HCEC 1CT (cell line): ENCODE measurements at regions not wholly inside any gene's neighbourhood (a gene's known extent, or its start where the extent isn't known, plus 50 kb on each side); places are given as distances from the start of the nearest gene placed in this dataset.
A peak's percentile ranks its signal among the peaks of the same experiment; 100 is the strongest.

ENCODE experiments used
- DNase-seq: peaks from one replicate; pipeline ENCODE4 v3.0.0-alpha.2; 2017

DNA sequence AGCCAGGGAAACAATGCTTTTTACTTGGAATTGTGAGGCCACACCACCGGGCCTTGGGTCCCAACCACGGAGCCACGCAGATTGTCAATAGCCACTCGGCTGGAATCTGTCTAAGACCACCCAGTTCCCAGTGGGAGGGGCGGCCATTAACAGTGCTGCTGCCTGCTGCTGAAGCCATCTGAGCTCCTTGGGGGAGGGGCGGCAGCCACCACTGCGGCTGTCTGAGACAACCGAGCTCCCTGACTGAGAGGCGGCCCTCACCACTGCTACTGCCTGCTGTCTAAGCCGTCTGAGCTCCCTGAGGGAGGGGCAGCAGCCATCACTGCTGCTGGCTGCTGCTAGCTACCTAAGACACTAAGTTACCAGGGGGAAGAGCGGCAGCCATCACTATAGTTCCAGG lies 64.3 kb downstream of the DMRTA2 start:
- DNase-seq, result no peak

DNA sequence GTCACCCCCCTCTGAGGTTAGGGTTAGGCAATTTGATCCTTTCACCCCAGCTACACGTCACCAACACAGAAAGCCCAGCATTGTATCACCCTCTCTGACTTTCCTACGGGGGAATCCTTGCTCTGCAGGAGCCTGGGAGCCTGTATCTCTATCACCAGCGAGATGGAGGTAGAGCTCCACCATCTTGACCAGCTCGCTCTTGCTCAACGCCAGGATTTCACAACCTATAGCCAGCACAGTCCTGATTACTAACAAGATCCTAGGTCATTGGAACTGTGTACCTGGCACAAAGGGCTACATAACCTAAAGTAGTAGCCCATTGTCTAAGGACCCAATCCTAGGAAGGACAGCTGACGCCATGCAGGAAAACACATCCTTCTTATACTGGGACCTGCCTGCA lies 66.1 kb downstream of the DMRTA2 start:
- DNase-seq, result no peak

DNA sequence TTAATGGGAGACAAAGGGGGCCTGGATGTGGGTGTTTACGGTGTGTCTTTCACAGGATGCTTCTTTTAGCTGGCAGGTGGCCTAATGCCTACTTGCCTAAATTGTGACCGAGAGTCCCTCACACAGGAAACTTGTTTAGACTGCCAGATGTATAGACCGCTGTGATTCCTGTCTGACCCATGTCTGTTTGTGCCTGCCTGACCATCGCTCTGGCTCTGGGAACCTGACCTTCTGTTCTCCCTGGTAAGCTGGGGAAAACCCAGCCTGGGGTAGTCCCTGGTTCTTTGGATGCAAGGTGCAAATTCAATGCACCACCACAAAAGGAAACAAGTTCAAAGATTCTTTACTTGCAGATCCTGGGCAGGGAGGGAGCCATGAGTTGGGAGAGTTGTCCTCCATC lies 68.4 kb downstream of the DMRTA2 start:
- DNase-seq, result no peak

DNA sequence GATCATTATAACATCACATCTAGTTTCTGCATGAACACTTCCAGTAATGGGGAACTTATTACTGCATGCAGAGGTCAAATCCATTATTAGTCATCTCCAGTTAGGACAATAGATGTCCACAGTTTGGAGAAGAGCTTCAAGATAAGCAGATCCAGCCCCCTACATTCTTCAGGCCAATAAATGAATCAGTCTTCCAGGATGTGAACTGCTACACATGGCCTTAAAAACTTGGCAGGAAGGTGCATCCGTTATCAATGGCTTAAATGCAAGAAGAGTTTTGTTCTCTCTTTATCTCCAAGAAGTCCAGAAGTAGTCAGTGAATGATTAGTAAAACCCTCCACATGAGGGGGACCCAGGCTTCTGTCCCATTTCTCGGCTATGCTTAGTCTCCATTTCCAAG lies 70.8 kb downstream of the DMRTA2 start:
- no peak for DNase-seq

DNA sequence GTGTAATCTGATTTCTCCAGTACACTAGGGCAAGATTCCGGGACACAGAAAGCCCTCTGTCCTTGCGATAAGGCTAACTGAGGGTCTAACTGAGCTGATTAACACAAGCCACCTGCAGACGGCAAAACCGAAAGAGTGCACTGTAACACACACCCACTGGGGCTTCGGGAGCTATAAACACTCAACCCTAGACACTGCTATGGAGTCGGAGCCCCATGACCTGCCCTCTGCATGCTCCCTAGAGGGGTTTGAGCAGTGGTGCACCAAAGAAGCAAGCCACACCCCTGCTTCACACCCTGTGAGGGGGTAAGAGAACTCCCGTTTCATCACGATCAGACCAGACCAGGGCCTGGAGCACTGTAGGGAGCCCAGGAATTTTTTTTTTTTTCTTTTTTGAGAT lies 72.4 kb downstream of the DMRTA2 start:
- DNase-seq, result no peak

DNA sequence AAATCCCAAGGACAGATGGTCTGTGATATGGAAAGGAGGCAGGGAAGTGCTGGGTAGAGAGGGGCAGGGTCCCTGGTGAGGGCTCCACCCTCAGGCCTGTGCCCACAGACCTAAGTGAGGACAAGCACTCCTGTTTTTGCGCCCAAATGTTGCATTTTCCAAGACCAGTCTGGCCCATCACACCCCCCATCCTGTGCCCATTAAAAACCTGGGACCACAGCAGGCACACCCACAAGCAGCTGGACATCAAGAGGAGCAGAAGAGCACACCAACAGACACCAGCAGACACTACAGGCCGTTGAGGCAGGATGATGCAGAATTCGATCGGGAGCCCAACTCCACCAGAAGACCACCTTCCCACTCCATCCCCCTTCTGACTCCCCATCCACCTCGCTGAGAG lies 72.8 kb downstream of the DMRTA2 start:
- DNase-seq, result no peak

DNA sequence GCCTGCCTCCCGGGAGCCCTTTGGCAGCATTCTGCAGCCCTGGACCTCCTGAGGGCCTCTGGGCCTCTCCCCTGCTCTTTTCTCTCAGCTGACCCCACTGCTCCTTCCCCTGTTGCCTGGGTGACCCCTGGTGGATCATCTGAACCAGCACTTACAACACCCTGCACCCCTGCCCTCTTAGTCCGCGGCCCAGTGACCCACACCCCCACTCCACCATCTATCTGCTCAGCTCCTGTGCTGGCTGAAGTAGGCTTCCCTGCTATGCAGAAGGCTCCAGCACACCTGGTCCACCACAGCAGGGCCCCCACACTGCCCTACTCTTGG lies 74.0 kb downstream of the DMRTA2 start:
- DNase-seq, result no peak

DNA sequence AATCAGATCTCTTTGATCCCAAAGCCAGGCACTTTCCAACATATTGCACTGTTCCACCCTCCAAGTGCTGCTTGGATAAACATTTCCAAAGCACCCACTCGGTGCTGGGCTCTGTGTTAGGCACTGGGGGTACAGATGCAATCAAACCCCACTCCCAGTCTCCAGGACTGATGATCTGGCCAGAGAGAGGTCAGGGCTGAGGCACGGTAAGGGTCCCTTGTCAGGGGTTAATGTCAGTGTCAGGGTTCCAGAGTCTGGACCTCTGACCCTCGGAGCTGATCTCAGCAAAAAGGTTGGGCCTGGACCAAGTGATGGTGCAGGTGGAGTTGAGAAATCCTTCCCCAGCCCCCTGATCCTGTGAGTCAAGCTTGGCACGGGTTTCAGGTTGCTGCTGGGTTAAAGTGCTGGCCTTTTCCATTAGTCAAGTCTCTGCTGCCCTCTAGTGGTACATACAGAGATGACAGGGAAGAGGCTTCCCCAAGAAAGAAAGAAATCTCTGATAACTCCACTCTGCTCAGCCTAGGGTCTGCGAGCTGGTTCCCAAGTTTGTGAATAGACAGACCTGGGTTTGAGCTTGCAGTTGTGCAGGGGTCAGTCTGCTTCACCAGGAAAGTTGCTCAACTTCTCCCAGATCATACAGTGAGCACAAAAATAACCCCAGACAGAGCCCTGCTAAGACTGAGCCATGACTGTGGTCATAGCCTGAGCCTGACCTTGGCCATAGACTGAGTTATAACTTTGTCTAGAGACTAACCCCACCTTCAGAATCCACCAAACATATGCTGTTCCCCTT lies 74.6 kb downstream of the DMRTA2 start:
- DNase-seq, result peak; percentile 65

DNA sequence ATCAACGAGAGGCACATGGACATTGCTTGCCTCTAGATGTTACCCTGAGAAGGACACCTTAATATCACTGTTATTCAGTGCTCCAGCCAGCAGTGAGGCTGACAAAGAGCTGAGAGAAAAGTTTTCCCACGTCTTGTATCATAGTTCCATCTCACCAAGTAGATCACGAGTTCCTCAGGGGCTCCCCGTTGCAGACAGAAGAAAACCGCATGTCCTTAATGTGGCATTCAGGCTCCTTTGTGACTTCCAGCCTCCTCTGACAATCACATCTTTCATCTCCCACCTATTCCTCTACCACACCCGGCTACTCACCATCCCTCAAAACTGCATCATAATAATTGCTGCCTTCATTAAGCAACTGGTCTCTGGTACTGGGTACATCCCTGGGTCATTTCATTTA lies 75.3 kb downstream of the DMRTA2 start:
- no peak for DNase-seq

DNA sequence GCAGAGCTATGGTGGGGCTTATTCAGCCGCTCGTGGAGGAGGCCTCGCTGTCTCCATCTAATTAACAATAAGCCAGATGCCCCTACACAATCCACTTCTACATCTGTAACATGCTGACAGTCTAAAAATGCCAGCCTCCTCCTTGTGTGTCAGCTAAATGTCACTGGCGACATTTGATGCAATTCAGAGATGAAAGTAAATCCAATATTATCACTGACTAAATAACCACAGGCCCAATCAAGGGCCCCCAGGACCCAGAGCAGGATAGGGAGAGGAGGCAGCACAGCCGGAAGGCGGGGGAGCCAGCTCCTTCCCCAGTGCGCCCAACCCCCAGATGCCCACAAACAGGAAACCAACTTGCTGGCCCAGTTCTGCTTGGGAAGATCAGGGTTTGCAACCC lies 76.6 kb downstream of the DMRTA2 start:
- no peak for DNase-seq

DNA sequence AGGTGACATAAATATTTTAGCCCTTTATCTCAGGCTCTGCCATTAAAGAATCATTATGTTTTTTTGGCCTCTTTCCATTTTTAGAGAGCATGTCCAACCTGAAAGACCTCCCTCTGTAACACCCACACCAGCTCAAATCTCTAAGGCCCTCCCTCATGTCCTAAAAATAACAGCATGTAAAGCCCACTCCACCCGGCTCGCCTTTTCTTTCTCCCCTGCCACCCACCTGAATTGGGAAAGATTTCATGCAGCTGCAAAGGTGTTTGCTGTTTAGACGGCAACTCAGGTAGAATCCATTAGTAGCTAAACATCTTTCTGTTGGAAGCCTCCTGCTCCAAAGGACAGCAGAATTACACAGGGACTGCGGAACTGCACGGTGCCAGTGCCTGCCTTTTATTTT lies 79.9 kb downstream of the DMRTA2 start:
- no peak for DNase-seq

DNA sequence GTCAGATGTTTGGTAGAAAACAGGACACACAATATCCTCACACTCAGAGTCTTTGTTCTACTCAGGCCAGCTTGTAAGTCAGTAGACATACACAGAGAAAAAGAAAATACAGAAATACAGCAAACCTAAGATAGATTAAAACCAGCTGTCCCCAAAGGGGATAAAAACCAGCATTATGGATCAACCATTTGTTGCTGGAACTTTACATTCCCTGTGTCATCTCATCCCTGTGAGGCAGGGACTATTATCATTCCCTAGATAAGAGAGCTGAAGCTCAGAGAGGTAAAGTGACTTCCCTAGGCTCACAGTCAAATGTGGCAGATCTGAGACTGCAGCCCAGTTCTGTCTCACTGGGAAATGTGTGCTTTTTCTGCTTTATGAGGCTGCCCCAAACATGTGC lies 80.7 kb downstream of the DMRTA2 start:
- DNase-seq, result no peak

DNA sequence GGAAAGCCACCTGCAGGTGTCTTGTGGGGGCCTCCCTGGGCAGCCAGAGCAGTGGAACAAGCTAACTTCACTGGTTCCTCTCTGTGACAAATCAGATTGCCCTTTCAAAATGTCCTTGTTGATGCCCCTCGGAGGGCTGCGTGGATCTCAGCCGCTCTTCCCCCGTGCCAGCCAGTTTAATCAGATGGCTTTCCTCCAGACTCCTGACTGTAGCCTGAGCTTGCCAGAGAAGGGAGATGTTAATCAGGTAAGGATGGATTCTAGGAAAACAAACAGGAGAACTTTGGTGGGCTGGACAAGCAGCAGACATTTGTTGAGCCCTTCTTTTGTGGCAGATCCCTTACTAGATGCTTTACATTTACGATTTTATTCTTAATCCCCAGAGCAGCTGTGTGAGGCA lies 88.2 kb downstream of the DMRTA2 start:
- DNase-seq, result no peak

DNA sequence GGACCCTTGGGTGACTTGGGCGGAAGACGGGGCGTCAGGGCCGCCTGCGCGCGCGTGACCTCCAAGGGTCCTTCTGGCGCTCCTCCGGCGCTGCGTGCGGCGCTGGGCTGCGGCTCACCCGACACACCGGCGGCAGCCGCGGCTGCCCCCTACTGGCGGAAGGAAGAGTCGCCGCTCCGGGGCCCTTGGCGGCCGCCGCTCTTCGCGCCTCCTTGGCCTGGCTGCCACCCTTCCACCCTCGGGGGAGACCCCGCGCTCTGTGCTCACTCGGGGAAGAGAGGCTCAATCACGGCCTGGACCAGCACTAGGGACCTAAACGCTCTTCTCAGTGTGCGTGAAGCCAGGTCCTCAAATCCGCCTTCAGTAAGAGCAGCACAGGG lies 89.7 kb downstream of the DMRTA2 start:
- no peak for DNase-seq

DNA sequence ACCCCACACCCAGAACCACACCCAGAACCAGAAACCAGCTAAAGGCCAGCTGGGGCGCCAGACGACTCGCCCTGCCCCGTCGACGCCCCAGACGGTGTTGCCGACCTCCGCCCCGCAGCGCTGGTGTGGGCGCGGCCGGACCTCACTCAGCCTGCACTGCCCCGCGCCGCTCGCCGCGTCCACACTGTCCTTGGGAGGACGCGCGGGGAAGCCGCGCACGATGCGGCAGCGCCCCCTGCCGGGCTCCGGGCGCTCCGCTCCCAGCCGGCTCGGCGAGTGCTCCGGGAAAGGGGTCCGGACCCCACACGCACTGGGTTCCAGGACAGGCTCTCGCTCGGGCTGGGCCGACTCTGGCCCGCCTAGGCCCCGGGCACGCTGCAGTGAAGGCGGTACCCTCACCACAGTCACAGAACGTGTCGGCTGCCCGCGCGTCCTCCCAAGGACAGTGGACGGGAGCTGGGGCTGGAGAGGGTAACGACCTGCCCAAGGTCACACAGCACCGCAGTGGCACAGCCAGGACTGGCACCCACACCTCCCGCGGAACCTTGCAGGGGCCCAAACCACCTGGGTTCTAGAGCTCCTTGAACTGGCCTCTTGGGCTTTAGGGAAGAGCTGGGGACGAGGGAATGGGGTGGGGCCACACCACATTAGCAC lies 90.2 kb downstream of the DMRTA2 start:
- DNase-seq, result peak; percentile 5

DNA sequence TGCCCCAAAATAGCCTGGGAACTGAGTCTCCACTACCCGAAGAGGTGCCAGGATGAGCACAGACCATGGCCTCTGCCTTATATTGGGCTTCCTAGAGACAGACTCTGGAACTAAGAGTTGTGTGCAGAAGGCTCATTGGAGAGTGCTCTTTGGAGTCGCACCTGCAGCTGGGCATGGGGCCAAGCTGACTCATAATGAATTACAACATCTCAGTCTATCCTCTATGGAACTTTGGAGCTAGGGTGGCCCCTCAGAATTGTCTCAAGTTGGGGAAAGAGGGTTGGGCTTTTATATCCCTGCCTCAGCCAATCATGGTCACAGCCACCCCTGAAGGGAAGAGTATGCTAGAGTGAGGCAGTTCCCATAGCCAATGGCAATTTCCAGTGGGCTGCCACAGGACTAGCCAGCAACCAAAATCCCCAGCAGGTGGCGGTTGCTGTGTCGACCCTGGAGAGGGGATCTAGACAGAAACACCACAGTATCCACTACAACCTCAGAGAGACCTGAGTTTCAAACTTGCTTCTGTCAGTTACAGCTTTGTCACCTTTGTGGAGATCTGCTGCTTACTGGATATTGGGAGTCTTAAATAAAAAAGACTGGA lies 93.8 kb downstream of the DMRTA2 start:
- DNase-seq, result no peak

DNA sequence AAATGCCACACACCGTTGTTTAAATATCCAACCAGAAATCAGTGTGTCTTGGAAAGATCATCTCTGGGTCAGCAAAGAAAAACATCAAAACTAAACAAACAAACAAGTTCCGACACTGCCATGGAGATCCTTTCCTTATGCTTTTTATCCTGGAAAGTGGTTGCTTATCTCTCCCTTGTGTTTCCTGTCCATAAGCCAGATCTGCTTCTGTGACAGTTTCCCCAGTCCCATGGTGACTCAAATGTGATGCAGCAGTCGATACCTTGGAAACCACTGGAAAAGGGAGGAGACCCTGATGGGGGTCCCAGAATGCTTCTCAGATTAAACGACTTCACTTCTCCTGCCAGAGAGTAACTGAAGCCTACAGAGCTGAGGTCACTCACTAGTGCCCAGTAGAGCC lies 94.7 kb downstream of the DMRTA2 start:
- DNase-seq, result no peak

DNA sequence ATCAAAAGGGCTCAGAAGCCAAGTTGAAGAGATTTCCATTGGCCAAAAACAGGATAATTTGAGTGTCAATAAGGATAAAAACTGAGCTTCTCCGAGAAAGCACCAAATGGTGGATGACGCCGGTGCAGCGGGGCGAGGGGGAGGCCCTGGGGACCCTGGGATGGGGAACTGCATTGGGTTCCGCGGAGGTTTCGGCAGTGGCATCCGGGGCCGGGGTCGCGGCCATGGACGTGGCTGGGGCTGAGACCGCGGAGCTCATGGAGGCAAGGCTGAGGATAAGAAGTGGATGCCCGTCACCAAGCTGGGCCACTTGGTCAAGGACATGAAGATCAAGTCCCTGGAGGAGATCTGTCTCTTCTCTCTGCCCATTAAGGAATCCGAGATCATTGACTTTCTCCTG lies 97.2 kb downstream of the DMRTA2 start:
- no peak for DNase-seq

DNA sequence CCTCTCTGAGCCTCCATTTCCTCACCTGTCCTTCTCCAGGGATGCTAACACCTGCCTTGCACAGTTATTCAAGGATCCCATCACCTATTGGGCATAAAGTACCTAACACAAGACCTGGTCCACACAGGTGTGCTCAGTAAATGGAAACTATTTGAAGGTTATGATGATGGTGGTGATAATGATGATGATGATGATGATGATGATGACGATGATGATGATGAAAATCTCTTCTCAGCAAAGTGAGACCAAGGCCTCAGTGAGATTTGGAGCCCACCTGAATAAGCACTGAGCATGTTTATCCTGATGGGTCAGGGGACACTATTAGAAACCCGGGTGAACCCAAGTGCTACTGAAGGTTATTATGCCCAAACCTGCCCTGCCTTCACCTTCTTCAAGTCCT lies 100.7 kb downstream of the DMRTA2 start:
- DNase-seq, result no peak

DNA sequence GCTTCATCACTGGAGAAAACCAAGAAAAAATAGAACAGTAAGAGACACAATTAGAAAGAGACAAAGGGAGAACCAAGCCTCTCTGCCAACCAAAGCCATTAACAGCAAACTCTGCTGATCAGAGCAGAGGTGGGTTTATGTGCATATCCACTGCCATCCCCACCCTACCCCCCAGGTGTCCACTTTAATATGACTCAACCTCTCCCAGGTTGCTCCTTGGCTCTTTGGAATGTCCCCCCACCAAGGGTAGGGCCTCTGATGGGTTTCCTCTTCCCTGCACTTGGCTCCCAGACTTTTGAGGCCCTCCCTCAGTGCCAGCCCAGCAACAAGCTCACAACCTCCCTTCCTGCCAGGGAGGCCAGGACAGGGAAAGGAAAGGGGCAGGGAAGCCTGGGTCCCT lies 104.8 kb downstream of the DMRTA2 start:
- DNase-seq, result no peak

DNA sequence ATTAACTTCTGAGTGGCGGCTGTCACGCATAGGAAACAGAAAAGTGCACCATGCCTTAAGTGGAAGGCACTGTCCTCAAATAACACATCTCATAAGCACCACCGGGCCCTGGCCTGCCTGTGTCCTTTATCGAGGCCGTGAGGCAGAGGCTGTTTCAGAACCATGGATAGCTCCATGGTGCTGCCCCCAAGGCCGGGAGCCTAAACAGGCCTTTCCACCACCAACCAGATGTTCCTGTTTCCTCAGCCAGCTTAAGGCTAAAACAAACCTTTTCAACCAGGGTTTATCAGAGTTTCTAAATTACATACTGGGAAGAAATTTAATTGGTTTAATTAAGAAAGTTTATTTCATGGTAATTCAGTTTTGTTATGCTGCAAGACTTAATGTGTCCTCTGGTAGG lies 114.4 kb downstream of the DMRTA2 start:
- DNase-seq, result no peak

DNA sequence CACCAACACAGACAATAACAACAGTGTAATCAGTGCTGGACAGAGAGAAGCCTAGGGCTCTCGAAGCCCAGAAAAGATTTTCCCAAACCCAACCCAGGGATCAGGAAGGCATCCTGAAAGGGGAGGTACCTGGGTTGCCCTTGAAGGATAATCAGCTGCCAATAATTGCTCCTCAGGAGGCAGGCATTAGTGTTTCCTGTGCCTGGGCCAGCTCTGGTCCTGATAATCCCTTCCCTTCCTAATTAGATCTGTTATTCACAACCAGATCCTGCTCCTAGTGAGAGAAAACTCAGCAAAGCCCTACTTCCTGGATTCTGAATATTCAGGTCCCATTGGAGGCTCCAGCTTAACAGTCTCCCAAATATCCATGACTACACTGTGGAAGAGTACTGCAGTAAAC lies 117.4 kb downstream of the DMRTA2 start:
- no peak for DNase-seq

DNA sequence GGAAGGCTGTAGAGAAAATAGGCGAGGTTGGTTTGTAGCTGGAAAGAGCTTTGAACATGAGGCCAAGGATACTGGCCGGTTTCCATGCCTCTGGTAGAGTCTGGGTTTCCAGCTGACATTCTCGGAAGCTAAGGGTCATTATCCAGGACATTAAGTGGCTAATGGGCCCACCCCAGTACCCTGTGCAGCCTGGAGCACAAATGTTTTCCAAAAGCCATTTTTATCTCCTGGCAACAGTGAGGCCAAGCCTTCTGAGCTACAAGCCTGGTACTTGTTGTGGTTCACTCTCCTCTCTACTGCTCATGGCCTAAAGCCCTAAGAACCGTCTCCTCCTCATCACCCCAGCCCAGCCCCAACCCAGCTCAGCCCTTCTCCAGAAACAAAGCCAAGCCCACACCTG lies 122.9 kb downstream of the DMRTA2 start:
- no peak for DNase-seq

DNA sequence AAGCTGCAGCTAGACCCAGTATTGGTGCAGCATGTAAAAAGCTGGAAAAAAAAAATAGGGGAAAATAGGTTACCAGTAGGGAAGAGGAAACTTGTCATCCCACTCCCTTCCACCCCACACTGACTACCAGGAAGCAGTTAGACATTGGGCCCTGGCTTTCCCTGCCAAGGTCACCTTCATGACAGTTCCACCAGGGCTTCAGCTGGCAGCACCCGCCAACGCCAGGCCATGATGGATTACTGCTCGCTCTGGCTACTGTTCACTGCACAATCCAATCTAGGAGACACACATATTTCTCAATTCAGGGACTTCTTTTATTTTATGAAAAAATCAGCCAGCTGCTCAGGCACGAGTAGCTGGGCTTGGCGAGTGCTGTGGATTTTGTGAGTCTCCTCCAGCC lies 127.7 kb downstream of the DMRTA2 start:
- no peak for DNase-seq

DNA sequence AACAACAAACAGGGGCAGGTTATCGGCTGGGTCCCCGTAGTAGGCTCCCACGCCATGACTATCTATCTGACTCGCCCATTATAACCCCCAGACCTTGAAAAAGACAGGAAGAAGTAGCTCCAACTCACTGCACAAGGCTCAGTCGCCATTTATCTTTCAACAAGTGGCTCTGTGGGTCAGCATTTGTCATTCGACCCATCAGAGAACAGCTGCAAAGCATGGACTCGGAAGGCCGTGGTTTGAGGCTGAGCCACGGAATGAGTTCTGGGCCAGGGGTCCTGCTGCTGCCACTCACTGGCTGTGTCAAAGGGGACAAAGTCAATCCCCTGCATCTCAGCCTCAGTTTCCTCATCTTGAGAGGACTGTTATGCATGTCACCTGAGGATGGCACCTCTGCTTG lies 131.0 kb downstream of the DMRTA2 start:
- no peak for DNase-seq
